ENCODE measurements at regions not wholly inside any gene's neighbourhood (a gene's known extent, or its start where the extent isn't known, plus 50 kb on each side); places are given as distances from the start of the nearest gene placed in this dataset.

DNA sequence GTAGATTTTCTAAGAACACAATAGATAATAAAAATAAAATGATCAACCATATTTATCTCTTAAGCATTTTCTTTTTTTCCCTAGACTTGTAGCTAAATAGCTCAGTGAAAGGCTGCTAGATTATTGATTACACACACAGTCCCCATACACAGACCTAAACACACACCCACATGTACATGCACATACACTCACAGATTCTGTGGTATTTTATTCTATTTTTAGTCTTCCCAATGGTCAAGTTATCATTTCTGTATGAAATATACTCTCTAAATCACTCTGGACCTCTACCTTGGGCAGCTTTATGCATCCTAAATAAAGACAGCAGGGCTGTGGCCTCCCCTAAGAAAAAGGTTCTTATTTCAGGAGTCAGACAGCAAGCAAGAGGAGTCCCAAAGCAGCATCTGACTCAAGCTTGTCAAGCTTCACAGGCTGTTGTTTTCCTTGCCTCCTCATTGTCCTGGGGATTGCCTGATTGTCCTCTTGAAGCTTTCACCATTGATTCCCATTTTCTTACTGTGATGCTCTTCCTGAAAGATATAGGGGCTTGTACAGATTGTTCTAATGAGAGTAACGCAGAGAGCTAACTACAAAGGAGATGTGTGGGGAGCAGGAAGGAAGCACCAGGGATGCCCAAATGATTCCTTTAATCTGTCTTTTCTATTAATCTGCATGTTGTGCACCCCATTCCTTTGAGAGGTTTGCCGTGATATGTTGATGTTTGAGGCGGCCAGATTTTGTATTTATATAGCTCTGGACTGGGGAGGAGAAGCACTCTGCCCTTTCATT, 986.5 kb downstream of the PCDH17 start:
- Mint-ChIP-seq H3K27me3 (ENCODE audit: insufficient read depth, unreplicated experiment) (no peaks in the 10 kb centered on the region), H3K9me3 (ENCODE audit: unreplicated experiment) (peaks cover 13% of the 10 kb centered on the region), H3K36me3 (ENCODE audit: insufficient read depth, unreplicated experiment) (no peaks in the 10 kb centered on the region), H3K27ac (ENCODE audit: low read depth, unreplicated experiment) (no peak overlapping the region), H3K4me1 (ENCODE audit: insufficient read depth, unreplicated experiment) (no peaks in the 10 kb centered on the region), H3K4me3 (ENCODE audit: unreplicated experiment) (no peak overlapping the region)
- ChIA-PET CTCF (no interaction called here), POLR2A (interaction anchor here (1.2 kb wide), 1 partner anchor 10 kb away, joined by 3 read pairs; no protein-coding TSS in a partner anchor)
- TF ChIP-seq, protein P1, sequence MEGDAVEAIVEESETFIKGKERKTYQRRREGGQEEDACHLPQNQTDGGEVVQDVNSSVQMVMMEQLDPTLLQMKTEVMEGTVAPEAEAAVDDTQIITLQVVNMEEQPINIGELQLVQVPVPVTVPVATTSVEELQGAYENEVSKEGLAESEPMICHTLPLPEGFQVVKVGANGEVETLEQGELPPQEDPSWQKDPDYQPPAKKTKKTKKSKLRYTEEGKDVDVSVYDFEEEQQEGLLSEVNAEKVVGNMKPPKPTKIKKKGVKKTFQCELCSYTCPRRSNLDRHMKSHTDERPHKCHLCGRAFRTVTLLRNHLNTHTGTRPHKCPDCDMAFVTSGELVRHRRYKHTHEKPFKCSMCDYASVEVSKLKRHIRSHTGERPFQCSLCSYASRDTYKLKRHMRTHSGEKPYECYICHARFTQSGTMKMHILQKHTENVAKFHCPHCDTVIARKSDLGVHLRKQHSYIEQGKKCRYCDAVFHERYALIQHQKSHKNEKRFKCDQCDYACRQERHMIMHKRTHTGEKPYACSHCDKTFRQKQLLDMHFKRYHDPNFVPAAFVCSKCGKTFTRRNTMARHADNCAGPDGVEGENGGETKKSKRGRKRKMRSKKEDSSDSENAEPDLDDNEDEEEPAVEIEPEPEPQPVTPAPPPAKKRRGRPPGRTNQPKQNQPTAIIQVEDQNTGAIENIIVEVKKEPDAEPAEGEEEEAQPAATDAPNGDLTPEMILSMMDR (IDR thresholded peaks at IDR 0.05; ENCODE audit: unreplicated experiment), result no peak
- BruUV-seq (replicated peaks), result no TSS peak
- intact Hi-C loops (cut with micrococcal nuclease), result no loop called here
- DNase-seq (ENCODE audit: unreplicated experiment), result no peak

DNA sequence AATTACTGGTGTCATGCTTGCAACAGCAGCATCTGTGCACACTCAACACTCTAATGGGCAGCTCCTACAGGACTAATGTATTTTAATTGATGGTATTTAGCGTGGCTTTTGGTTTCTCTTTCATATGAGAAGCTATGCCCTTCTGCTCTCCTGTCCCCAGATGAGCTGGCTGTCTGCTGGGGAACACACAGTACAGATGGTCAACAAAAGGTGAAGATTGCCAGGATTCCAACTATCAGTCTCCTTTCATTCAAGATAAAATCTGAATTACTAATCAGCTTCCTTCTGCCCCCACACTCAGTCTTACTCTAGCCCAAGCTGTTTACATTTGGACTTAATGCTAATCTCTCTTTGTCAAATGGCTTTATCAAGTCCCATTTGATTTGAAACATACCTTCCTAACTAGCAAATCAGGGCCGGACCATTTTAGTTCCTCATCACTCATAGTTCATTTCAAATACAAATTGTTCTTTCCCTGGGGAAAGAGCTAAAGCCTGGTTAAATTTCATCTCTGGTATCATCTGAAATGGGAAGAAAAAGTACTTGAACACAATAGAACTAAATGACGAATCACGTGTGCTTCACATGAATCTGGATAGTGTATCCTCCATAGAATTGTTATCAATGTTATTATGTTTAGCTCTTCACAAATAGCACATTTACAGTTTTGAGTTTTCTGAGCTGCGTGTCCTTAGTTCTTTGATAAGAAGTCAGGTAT, 988.0 kb downstream of the PCDH17 start:
- ChIA-PET POLR2A (no interaction called here), CTCF (no interaction called here)
- intact Hi-C loops (cut with micrococcal nuclease), result no loop called here
- TF ChIP-seq, protein P1 (IDR thresholded peaks at IDR 0.05; ENCODE audit: unreplicated experiment), result no peak
- DNase-seq (ENCODE audit: unreplicated experiment), result no peak
- H3K27me3 Mint-ChIP-seq (ENCODE audit: insufficient read depth, unreplicated experiment), result no peaks in the 10 kb centered on the region
- no peaks in the 10 kb centered on the region for H3K4me1 Mint-ChIP-seq (ENCODE audit: insufficient read depth, unreplicated experiment)
- no peak overlapping the region for H3K27ac Mint-ChIP-seq (ENCODE audit: low read depth, unreplicated experiment)
- peaks cover 3% of the 10 kb centered on the region for H3K9me3 Mint-ChIP-seq (ENCODE audit: unreplicated experiment)
- no peaks in the 10 kb centered on the region for H3K36me3 Mint-ChIP-seq (ENCODE audit: insufficient read depth, unreplicated experiment)
- no TSS peak for BruUV-seq (replicated peaks)
- H3K4me3 Mint-ChIP-seq (ENCODE audit: unreplicated experiment), result no peak overlapping the region

DNA sequence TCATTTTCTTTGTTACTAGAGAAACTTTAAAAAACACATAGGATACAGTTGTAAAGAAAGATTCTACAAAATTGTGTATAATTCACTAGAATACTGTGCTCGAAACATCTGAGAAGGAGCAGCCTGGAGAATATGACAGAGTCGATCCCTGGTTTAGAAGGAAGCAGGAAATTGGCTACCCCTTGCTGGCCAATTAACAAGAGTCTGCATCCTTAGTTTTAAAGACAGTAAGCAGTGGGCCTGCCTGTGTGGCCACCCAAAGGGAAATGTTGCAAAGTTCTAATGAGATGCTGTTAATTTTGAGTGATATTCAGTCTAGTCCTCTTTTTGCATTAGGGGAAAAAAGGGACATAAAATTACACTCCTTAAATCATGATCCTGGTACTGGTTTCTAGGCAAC, 988.6 kb downstream of the PCDH17 start:
- H3K4me1 Mint-ChIP-seq (ENCODE audit: insufficient read depth, unreplicated experiment), result no peaks in the 10 kb centered on the region
- no peaks in the 10 kb centered on the region for H3K36me3 Mint-ChIP-seq (ENCODE audit: insufficient read depth, unreplicated experiment)
- no peaks in the 10 kb centered on the region for H3K9me3 Mint-ChIP-seq (ENCODE audit: unreplicated experiment)
- ChIA-PET POLR2A (no interaction called here), CTCF (no interaction called here)
- DNase-seq (ENCODE audit: unreplicated experiment), result no peak
- intact Hi-C loops (cut with micrococcal nuclease), result no loop called here
- H3K27me3 Mint-ChIP-seq (ENCODE audit: insufficient read depth, unreplicated experiment), result no peaks in the 10 kb centered on the region
- H3K27ac Mint-ChIP-seq (ENCODE audit: low read depth, unreplicated experiment), result no peak overlapping the region
- BruUV-seq (replicated peaks), result no TSS peak
- no peak overlapping the region for H3K4me3 Mint-ChIP-seq (ENCODE audit: unreplicated experiment)
- TF ChIP-seq, protein P1 (IDR thresholded peaks at IDR 0.05; ENCODE audit: unreplicated experiment), result no peak

DNA sequence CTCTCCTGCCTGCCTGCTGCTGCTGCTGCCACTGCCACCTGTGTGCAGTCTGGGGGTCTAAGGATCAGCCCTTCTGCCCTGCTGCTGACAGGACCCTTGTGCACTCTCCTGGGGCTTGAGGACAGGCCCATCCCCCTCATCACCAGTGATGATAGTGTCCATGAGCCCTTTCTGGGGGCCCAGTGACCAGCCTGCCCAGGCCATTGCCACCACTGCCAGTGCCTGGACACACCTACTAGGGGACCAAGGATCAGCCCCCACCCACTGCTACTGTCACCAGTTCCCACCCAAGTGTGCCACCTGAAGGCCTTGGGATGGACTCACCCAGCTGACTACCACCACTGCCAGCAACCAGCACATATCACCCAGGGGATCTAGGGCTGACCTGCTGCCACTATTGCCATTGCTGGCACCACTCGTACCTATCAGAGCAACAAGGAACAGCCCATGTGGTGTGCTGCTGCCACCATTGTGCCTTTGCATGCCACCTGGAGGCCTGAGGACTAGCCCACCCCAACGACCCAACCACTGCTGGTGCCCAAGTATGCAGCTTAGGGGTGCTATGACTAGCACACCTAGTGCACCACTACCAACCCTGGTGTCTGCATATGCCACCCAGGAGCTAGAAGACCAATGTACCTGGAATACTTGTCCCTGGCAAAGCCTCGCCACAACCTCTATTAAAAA, 994.3 kb downstream of the PCDH17 start:
- intact Hi-C loops (cut with micrococcal nuclease), result no loop called here
- TF ChIP-seq, protein P1 (IDR thresholded peaks at IDR 0.05; ENCODE audit: unreplicated experiment), result no peak
- Mint-ChIP-seq H3K4me3 (ENCODE audit: unreplicated experiment) (no peak overlapping the region), H3K27ac (ENCODE audit: low read depth, unreplicated experiment) (no peak overlapping the region), H3K4me1 (ENCODE audit: insufficient read depth, unreplicated experiment) (no peaks in the 10 kb centered on the region), H3K27me3 (ENCODE audit: insufficient read depth, unreplicated experiment) (no peaks in the 10 kb centered on the region), H3K36me3 (ENCODE audit: insufficient read depth, unreplicated experiment) (no peaks in the 10 kb centered on the region), H3K9me3 (ENCODE audit: unreplicated experiment) (peaks cover 17% of the 10 kb centered on the region)
- POLR2A ChIA-PET, result no interaction called here
- DNase-seq (ENCODE audit: unreplicated experiment), result no peak
- CTCF ChIA-PET, result no interaction called here
- no TSS peak for BruUV-seq (replicated peaks)
